Liver (tissue), 8 donors: ENCODE measurements at regions not wholly inside any gene's neighbourhood (a gene's known extent, or its start where the extent isn't known, plus 50 kb on each side); places are given as distances from the start of the nearest gene placed in this dataset.

Source experiments
- DNase-seq: peaks from one replicate; pipeline ENCODE4 v3.0.0-alpha.2; 2017; ENCODE audit warnings: low spot score
- H3K27ac ChIP-seq, 2 donors: one replicate each; pipeline ENCODE4 v1.7.0; 2013; ENCODE audit warnings: inconsistent platforms in 2 of 2, low read length in 2 of 2, control low read depth in 1 of 2, low read depth in 1 of 2, mild to moderate bottlenecking in 1 of 2
- H3K27me3 ChIP-seq, 4 donors: one replicate each; pipeline versions ENCODE4 v1.6.1 to v1.7.0; 2013; ENCODE audit warnings: low read length in 3 of 4, inconsistent platforms in 1 of 4, mild to moderate bottlenecking in 1 of 4, moderate library complexity in 1 of 4; ENCODE audit not compliant: control insufficient read depth in 4 of 4, insufficient read depth in 4 of 4
- H3K36me3 ChIP-seq, 4 donors: one replicate each; pipeline versions ENCODE4 v1.6.1 to v1.7.0; 2013; ENCODE audit warnings: low read length in 3 of 4, mild to moderate bottlenecking in 3 of 4, low read depth in 1 of 4, moderate library complexity in 1 of 4; ENCODE audit not compliant: control insufficient read depth in 4 of 4, insufficient read depth in 3 of 4
- H3K4me1 ChIP-seq, 4 donors: one replicate each; pipeline versions ENCODE4 v1.6.1 to v1.7.0; 2013; ENCODE audit warnings: low read length in 3 of 4, mild to moderate bottlenecking in 3 of 4, moderate library complexity in 1 of 4; ENCODE audit not compliant: control insufficient read depth in 4 of 4, insufficient read depth in 4 of 4
- H3K4me3 ChIP-seq, 3 donors: one replicate each; pipeline versions ENCODE4 v1.6.1 to v1.7.0; 2013; ENCODE audit warnings: low read length in 3 of 3, control low read depth in 1 of 3, low read depth in 1 of 3, mild to moderate bottlenecking in 1 of 3
- H3K9ac ChIP-seq, 2 donors: one replicate each; pipeline ENCODE4 v1.7.0; 2013; ENCODE audit warnings: low read length in 2 of 2, mild to moderate bottlenecking in 2 of 2, moderate library complexity in 2 of 2, control low read depth in 1 of 2, low read depth in 1 of 2
- H3K9me3 ChIP-seq, 4 donors: one replicate each; pipeline versions ENCODE4 v1.6.1 to v1.7.0; 2013; ENCODE audit warnings: low read length in 3 of 4; ENCODE audit not compliant: control insufficient read depth in 4 of 4
- EGR1 ChIP-seq, 2 donors: IDR thresholded peaks; 2 replicates each; pipeline ENCODE4 v1.6.1; 2016 to 2018; ENCODE audit warnings: antibody characterized with exemption in 2 of 2, low read depth in 2 of 2
- FOXA1 ChIP-seq: IDR thresholded peaks from 2 replicates; pipeline ENCODE4 v1.6.1; 2016; ENCODE audit warnings: antibody characterized with exemption
- FOXA2 ChIP-seq: IDR thresholded peaks from 2 replicates; pipeline ENCODE4 v1.6.1; 2016; ENCODE audit warnings: antibody characterized with exemption
- GABPA ChIP-seq, 2 donors: IDR thresholded peaks in 1 of 2; conservative IDR thresholded peaks in 1 of 2; 2 replicates each; pipeline ENCODE4 v1.6.1; 2016; ENCODE audit warnings: antibody characterized with exemption in 2 of 2, mild to moderate bottlenecking in 1 of 2, moderate library complexity in 1 of 2
- HNF4A ChIP-seq, 2 donors: conservative IDR thresholded peaks; 2 replicates each; pipeline ENCODE4 v1.6.1; 2016; ENCODE audit warnings: antibody characterized with exemption in 2 of 2, mild to moderate bottlenecking in 2 of 2
- HNF4G ChIP-seq: IDR thresholded peaks from 2 replicates; pipeline ENCODE4 v1.6.1; 2016; ENCODE audit warnings: antibody characterized with exemption
- JUND ChIP-seq, 2 donors: IDR thresholded peaks; 2 replicates each; pipeline ENCODE4 v1.6.1; 2016; ENCODE audit warnings: antibody characterized with exemption in 2 of 2
- NR2F2 ChIP-seq: IDR thresholded peaks from 2 replicates; pipeline ENCODE4 v1.6.1; 2016; ENCODE audit warnings: antibody characterized with exemption
- RAD21 ChIP-seq, 2 donors: IDR thresholded peaks; 2 replicates each; pipeline ENCODE4 v1.6.1; 2016; ENCODE audit warnings: antibody characterized with exemption in 2 of 2, mild to moderate bottlenecking in 2 of 2
- RXRA ChIP-seq, 2 donors: IDR thresholded peaks; 2 replicates each; pipeline ENCODE4 v1.6.1; 2017 to 2018; ENCODE audit warnings: antibody characterized with exemption in 2 of 2, mild to moderate bottlenecking in 1 of 2
- SP1 ChIP-seq: IDR thresholded peaks from 2 replicates; pipeline ENCODE4 v1.6.1; 2018; ENCODE audit warnings: antibody characterized with exemption, mild to moderate bottlenecking
- TAF1 ChIP-seq: conservative IDR thresholded peaks from 2 replicates; pipeline ENCODE4 v1.6.1; 2016; ENCODE audit warnings: antibody characterized with exemption, mild to moderate bottlenecking
- YY1 ChIP-seq: IDR thresholded peaks from 2 replicates; pipeline ENCODE4 v1.6.1; 2016; ENCODE audit warnings: antibody characterized with exemption, mild to moderate bottlenecking
- WGBS: extraction: QIAGEN DNeasy Blood & Tissue Kit; methylation state at CpG from one replicate; pipeline ENCODE4 v1.1.7; 2013; 5-methylcytosine and 5-hydroxymethylcytosine counted together
- TF ChIP-seq, protein P1 (sequence below): fragments of 150-350 bp; IDR thresholded peaks from 2 replicates; pipeline ENCODE4 v1.5.1; 2017; ENCODE audit warnings: improper control_type of control experiment, low read depth, low read length; ENCODE audit not compliant: missing input control
- TF ChIP-seq, protein P2 (sequence below): IDR thresholded peaks from 2 replicates; pipeline ENCODE4 v1.6.1; 2016; ENCODE audit warnings: antibody characterized with exemption
- TF ChIP-seq, protein P3 (sequence below): IDR thresholded peaks from 2 replicates; pipeline ENCODE4 v1.6.1; 2016; ENCODE audit warnings: antibody characterized with exemption
- TF ChIP-seq, protein P4 (sequence below): IDR thresholded peaks from 2 replicates; pipeline ENCODE4 v1.6.1; 2016; ENCODE audit warnings: antibody characterized with exemption, mild to moderate bottlenecking
- TF ChIP-seq, protein P5 (sequence below): IDR thresholded peaks from 2 replicates; pipeline ENCODE4 v1.6.1; 2016; ENCODE audit warnings: antibody characterized with exemption
- donor health status: healthy.
- donor health status: healthy.
- donor health status: healthy.
- donor health status: healthy.
- donor health status: healthy.

DNA sequence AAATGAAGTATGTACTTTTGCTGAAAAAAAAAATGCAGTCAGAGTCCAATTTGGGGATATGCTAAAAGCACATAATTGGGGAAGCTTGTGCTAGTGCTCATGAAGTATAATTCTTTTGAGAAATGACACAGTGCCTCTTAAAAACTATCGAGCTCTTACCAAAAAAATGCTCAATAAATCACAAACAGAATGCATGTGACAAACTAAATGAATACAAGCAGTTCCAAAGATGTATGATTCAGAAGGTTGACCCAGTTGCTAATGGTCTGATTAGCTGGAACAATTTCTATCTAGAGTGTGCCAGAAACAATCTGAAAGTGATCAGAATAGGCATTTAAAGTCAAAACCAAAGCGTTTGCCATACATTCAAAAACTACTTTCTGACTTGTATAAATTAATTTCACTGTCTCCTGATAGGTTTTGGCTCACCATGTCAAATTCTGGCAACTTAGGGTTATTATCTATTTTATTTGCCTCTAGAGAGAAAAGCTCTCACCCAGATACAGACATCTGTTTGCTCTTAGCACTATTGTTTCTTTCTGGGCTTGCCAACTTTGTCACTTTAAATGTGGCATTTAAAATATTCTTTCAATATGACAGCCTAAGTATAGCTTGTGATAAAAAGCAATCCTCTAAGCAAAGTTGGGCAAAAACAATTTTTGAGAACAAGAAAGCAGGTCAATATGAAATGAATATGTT lies 114.7 kb upstream of the AHR start (continued):
- TF ChIP-seq, protein P1, sequence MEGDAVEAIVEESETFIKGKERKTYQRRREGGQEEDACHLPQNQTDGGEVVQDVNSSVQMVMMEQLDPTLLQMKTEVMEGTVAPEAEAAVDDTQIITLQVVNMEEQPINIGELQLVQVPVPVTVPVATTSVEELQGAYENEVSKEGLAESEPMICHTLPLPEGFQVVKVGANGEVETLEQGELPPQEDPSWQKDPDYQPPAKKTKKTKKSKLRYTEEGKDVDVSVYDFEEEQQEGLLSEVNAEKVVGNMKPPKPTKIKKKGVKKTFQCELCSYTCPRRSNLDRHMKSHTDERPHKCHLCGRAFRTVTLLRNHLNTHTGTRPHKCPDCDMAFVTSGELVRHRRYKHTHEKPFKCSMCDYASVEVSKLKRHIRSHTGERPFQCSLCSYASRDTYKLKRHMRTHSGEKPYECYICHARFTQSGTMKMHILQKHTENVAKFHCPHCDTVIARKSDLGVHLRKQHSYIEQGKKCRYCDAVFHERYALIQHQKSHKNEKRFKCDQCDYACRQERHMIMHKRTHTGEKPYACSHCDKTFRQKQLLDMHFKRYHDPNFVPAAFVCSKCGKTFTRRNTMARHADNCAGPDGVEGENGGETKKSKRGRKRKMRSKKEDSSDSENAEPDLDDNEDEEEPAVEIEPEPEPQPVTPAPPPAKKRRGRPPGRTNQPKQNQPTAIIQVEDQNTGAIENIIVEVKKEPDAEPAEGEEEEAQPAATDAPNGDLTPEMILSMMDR = no peak
- no peak for TF ChIP-seq FOXA1
- TF ChIP-seq RXRA (IDR thresholded peaks at IDR 0.05) = no peak
- no peak for TF ChIP-seq RAD21 (IDR thresholded peaks at IDR 0.05)

DNA sequence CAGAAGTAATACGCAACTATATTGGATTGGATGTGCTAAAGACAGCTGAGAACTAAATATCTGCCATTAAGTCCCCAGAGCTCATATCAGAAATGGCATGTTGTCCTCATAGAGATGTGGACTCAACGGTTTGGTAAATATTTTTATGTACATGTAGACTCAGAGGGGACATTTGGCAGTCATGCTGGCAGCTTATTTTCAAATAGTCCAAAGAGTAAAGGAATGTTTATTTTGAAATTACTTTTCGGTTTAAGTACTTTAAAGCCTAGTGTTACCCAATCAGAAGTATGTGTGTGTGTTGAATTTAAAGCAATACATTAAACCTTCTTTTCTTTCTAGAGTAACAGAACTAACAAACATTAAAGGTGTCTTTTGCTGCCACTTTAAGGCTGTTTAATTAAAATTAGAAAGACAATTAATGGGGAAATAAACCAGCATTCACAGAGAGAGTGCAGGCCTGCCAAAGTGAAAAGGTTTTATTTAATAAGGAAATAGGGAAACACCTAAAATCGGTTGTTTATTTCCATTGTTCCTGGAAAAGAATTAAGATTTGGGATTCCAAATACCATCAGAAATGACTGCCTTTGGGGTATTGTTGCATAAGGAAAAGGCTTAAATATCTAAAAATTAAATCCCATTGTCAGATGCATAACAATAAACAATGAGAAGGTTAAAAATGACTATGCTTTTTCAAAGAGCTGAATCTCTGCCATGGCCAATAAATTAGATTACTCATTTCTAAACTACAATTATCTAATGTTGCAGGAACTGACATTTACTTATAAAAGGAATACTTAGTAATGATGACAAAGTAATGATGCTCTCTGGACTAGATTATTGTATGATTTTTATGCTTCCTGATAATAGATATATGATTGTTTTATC lies 113.4 kb upstream of the AHR start:
- Histone ChIP-seq H3K4me1 (peaks cover 0 to 17% (median 15%) of the 10 kb centered on the region in 4 donors), H3K4me3 (no peak overlapping the region), H3K27ac (peak overlapping the region; percentile 14 to 31), H3K36me3 (no peaks in the 10 kb centered on the region), H3K27me3 (no peaks in the 10 kb centered on the region), H3K9ac (no peak overlapping the region), H3K9me3 (no peaks in the 10 kb centered on the region)
- TF ChIP-seq FOXA1 (peak; percentile 89), YY1 (peak; percentile 69), TAF1 (no peak), GABPA (IDR thresholded peaks at IDR 0.05 in 1 of 2, conservative IDR thresholded peaks at IDR 0.05 in 1 of 2) (no peak), NR2F2 (no peak), SP1 (peak; percentile 63), EGR1 (IDR thresholded peaks at IDR 0.05; ENCODE audit: low read depth in 2 of 2) (no peak), RAD21 (IDR thresholded peaks at IDR 0.05) (peak; percentile 59 to 64), RXRA (IDR thresholded peaks at IDR 0.05) (peak; percentile 19 to 77), HNF4G (peak; percentile 39), FOXA2 (peak; percentile 95), JUND (IDR thresholded peaks at IDR 0.05) (peak; percentile 14 to 80), HNF4A (conservative IDR thresholded peaks at IDR 0.05) (peak; percentile 85 to 94)
- TF ChIP-seq, protein P2, sequence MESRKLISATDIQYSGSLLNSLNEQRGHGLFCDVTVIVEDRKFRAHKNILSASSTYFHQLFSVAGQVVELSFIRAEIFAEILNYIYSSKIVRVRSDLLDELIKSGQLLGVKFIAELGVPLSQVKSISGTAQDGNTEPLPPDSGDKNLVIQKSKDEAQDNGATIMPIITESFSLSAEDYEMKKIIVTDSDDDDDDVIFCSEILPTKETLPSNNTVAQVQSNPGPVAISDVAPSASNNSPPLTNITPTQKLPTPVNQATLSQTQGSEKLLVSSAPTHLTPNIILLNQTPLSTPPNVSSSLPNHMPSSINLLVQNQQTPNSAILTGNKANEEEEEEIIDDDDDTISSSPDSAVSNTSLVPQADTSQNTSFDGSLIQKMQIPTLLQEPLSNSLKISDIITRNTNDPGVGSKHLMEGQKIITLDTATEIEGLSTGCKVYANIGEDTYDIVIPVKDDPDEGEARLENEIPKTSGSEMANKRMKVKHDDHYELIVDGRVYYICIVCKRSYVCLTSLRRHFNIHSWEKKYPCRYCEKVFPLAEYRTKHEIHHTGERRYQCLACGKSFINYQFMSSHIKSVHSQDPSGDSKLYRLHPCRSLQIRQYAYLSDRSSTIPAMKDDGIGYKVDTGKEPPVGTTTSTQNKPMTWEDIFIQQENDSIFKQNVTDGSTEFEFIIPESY = peak; percentile 80
- TF ChIP-seq, protein P3, sequence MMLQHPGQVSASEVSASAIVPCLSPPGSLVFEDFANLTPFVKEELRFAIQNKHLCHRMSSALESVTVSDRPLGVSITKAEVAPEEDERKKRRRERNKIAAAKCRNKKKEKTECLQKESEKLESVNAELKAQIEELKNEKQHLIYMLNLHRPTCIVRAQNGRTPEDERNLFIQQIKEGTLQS = peak; percentile 41
- TF ChIP-seq, protein P4, sequence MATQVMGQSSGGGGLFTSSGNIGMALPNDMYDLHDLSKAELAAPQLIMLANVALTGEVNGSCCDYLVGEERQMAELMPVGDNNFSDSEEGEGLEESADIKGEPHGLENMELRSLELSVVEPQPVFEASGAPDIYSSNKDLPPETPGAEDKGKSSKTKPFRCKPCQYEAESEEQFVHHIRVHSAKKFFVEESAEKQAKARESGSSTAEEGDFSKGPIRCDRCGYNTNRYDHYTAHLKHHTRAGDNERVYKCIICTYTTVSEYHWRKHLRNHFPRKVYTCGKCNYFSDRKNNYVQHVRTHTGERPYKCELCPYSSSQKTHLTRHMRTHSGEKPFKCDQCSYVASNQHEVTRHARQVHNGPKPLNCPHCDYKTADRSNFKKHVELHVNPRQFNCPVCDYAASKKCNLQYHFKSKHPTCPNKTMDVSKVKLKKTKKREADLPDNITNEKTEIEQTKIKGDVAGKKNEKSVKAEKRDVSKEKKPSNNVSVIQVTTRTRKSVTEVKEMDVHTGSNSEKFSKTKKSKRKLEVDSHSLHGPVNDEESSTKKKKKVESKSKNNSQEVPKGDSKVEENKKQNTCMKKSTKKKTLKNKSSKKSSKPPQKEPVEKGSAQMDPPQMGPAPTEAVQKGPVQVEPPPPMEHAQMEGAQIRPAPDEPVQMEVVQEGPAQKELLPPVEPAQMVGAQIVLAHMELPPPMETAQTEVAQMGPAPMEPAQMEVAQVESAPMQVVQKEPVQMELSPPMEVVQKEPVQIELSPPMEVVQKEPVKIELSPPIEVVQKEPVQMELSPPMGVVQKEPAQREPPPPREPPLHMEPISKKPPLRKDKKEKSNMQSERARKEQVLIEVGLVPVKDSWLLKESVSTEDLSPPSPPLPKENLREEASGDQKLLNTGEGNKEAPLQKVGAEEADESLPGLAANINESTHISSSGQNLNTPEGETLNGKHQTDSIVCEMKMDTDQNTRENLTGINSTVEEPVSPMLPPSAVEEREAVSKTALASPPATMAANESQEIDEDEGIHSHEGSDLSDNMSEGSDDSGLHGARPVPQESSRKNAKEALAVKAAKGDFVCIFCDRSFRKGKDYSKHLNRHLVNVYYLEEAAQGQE = no peak
- TF ChIP-seq, protein P5, sequence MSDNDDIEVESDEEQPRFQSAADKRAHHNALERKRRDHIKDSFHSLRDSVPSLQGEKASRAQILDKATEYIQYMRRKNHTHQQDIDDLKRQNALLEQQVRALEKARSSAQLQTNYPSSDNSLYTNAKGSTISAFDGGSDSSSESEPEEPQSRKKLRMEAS = peak; percentile 71
- TF ChIP-seq, protein P1 = no peak
- no peak for DNase-seq
- WGBS = 31% methylated on average over 4 of the region's 4 CpGs
